ENCODE measurements at regions not wholly inside any gene's neighbourhood (a gene's known extent, or its start where the extent isn't known, plus 50 kb on each side); places are given as distances from the start of the nearest gene placed in this dataset.

GRCh38 chr6:130766239-130767144, 60.7 kb upstream of the SMLR1 start:
- Mint-ChIP-seq H3K9me3 (no peaks in the 10 kb centered on the region), H3K4me1 (no peaks in the 10 kb centered on the region), H3K4me3 (no peak overlapping the region), H3K27ac (ENCODE audit: unreplicated experiment) (no peak overlapping the region), H3K36me3 (ENCODE audit: low read depth) (no peaks in the 10 kb centered on the region), H3K27me3 (ENCODE audit: low read depth) (no peaks in the 10 kb centered on the region)
- DNase-seq (ENCODE audit: low read depth, low spot score), result no peak
- no peak for TF ChIP-seq CTCF (conservative IDR thresholded peaks at IDR 0.05)

- H3K36me3 Mint-ChIP-seq (ENCODE audit: low read depth), result no peaks in the 10 kb centered on the region
- H3K4me1 Mint-ChIP-seq, result no peaks in the 10 kb centered on the region
These were observed 57.3 kb upstream of the SMLR1 start for GRCh38 chr6:130769861-130770260.

GRCh38 chr6:130771741-130772140, 55.5 kb upstream of the SMLR1 start:
- H3K4me1 Mint-ChIP-seq, result no peaks in the 10 kb centered on the region
- no peak overlapping the region for H3K4me3 Mint-ChIP-seq
- no peaks in the 10 kb centered on the region for H3K9me3 Mint-ChIP-seq
- H3K36me3 Mint-ChIP-seq (ENCODE audit: low read depth), result no peaks in the 10 kb centered on the region
- no peaks in the 10 kb centered on the region for H3K27me3 Mint-ChIP-seq (ENCODE audit: low read depth)
- TF ChIP-seq CTCF (conservative IDR thresholded peaks at IDR 0.05), result no peak
- no peak for DNase-seq (ENCODE audit: low read depth, low spot score)
- no peak overlapping the region for H3K27ac Mint-ChIP-seq (ENCODE audit: unreplicated experiment)

More at GRCh38 chr6:130769861-130770260, 57.3 kb upstream of the SMLR1 start:
- Mint-ChIP-seq H3K4me3 (no peak overlapping the region), H3K27ac (ENCODE audit: unreplicated experiment) (no peak overlapping the region), H3K27me3 (ENCODE audit: low read depth) (no peaks in the 10 kb centered on the region), H3K9me3 (no peaks in the 10 kb centered on the region)
- DNase-seq (ENCODE audit: low read depth, low spot score), result no peak
- TF ChIP-seq CTCF (conservative IDR thresholded peaks at IDR 0.05), result no peak

GRCh38 chr6:130773860-130774259, 53.3 kb upstream of the SMLR1 start:
- Mint-ChIP-seq H3K9me3 (no peaks in the 10 kb centered on the region), H3K36me3 (ENCODE audit: low read depth) (no peaks in the 10 kb centered on the region), H3K27ac (ENCODE audit: unreplicated experiment) (no peak overlapping the region), H3K4me3 (no peak overlapping the region), H3K4me1 (no peaks in the 10 kb centered on the region), H3K27me3 (ENCODE audit: low read depth) (no peaks in the 10 kb centered on the region)
- no peak for TF ChIP-seq CTCF (conservative IDR thresholded peaks at IDR 0.05)
- DNase-seq (ENCODE audit: low read depth, low spot score), result no peak

- Mint-ChIP-seq H3K27ac (ENCODE audit: unreplicated experiment) (no peak overlapping the region), H3K36me3 (ENCODE audit: low read depth) (no peaks in the 10 kb centered on the region), H3K4me3 (no peak overlapping the region), H3K9me3 (no peaks in the 10 kb centered on the region), H3K27me3 (ENCODE audit: low read depth) (no peaks in the 10 kb centered on the region), H3K4me1 (no peaks in the 10 kb centered on the region)
- TF ChIP-seq CTCF (conservative IDR thresholded peaks at IDR 0.05), result no peak
- no peak for DNase-seq (ENCODE audit: low read depth, low spot score)
These were observed 51.7 kb upstream of the SMLR1 start for GRCh38 chr6:130775411-130776012.

Data from neural crest cell (in vitro differentiated cells).